GM18519 (cell line): ENCODE measurements at regions not wholly inside any gene's neighbourhood (a gene's known extent, or its start where the extent isn't known, plus 50 kb on each side); places are given as distances from the start of the nearest gene placed in this dataset.
A peak's percentile ranks its signal among the peaks of the same experiment; 100 is the strongest.
"Not testable (repeated sequence)": the region's sequence is repeated elsewhere in the genome, so short reads cannot be mapped to it uniquely, and the experiment has no call there.

Source experiments
- ATAC-seq: cut with Tn5 transposase; IDR thresholded peaks from one replicate; pipeline ENCODE4 v1.9.1; 2021; ENCODE audit warnings: mild to moderate bottlenecking, moderate library complexity; ENCODE audit not compliant: unreplicated experiment, low FRiP score

GRCh38 chr10:8367672-8368411 lies 313.4 kb downstream of the GATA3 start:
- ATAC-seq, result not testable (repeated sequence)

- ATAC-seq, result peak; percentile 87
These were observed 315.2 kb downstream of the GATA3 start for GRCh38 chr10:8369666-8370065.

- ATAC-seq, result no peak
These were observed 319.8 kb downstream of the GATA3 start for GRCh38 chr10:8374334-8374733.

- no peak for ATAC-seq
These were observed 320.6 kb downstream of the GATA3 start for GRCh38 chr10:8375137-8375536.

GRCh38 chr10:8378198-8378983 lies 323.9 kb downstream of the GATA3 start:
- ATAC-seq, result no peak

- ATAC-seq, result no peak
These were observed 325.7 kb downstream of the GATA3 start for GRCh38 chr10:8379906-8380832.

- no peak for ATAC-seq
These were observed 326.5 kb downstream of the GATA3 start for GRCh38 chr10:8380833-8381496.

GRCh38 chr10:8386781-8387180 lies 332.3 kb downstream of the GATA3 start:
- no peak for ATAC-seq

- ATAC-seq, result no peak
These were observed 335.1 kb downstream of the GATA3 start for GRCh38 chr10:8389630-8390029.

GRCh38 chr10:8392216-8392615 lies 337.7 kb downstream of the GATA3 start:
- ATAC-seq, result no peak

GRCh38 chr10:8393531-8393930 lies 339.0 kb downstream of the GATA3 start:
- no peak for ATAC-seq

GRCh38 chr10:8396675-8397074 lies 342.2 kb downstream of the GATA3 start:
- no peak for ATAC-seq

GRCh38 chr10:8398771-8399170 lies 344.3 kb downstream of the GATA3 start:
- no peak for ATAC-seq

- no peak for ATAC-seq
These were observed 345.7 kb downstream of the GATA3 start for GRCh38 chr10:8400151-8400550.

- no peak for ATAC-seq
These were observed 346.4 kb downstream of the GATA3 start for GRCh38 chr10:8400892-8401291.

- ATAC-seq, result no peak
These were observed 347.0 kb downstream of the GATA3 start for GRCh38 chr10:8401531-8401930.

GRCh38 chr10:8402576-8402975 lies 348.1 kb downstream of the GATA3 start:
- no peak for ATAC-seq

GRCh38 chr10:8403711-8404371 lies 349.4 kb downstream of the GATA3 start:
- ATAC-seq, result no peak

- ATAC-seq, result peak; percentile 82
These were observed 350.2 kb downstream of the GATA3 start for GRCh38 chr10:8404721-8405120.

GRCh38 chr10:8405596-8405995 lies 351.1 kb downstream of the GATA3 start:
- no peak for ATAC-seq
